ENCODE measurements at regions not wholly inside any gene's neighbourhood (a gene's known extent, or its start where the extent isn't known, plus 50 kb on each side); places are given as distances from the start of the nearest gene placed in this dataset.

- TF ChIP-seq, protein P1, sequence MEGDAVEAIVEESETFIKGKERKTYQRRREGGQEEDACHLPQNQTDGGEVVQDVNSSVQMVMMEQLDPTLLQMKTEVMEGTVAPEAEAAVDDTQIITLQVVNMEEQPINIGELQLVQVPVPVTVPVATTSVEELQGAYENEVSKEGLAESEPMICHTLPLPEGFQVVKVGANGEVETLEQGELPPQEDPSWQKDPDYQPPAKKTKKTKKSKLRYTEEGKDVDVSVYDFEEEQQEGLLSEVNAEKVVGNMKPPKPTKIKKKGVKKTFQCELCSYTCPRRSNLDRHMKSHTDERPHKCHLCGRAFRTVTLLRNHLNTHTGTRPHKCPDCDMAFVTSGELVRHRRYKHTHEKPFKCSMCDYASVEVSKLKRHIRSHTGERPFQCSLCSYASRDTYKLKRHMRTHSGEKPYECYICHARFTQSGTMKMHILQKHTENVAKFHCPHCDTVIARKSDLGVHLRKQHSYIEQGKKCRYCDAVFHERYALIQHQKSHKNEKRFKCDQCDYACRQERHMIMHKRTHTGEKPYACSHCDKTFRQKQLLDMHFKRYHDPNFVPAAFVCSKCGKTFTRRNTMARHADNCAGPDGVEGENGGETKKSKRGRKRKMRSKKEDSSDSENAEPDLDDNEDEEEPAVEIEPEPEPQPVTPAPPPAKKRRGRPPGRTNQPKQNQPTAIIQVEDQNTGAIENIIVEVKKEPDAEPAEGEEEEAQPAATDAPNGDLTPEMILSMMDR (conservative IDR thresholded peaks at IDR 0.05; ENCODE audit: low read depth, low read length) = no peak
- no peak for TF ChIP-seq EZH2phosphoT487 (IDR thresholded peaks at IDR 0.05; ENCODE audit: borderline replicate concordance, low read length)
Observed at GRCh38 chr2:215697003-215697402, 261.1 kb upstream of the FN1 start.
